HEK293 (cell line): ENCODE measurements at regions not wholly inside any gene's neighbourhood (a gene's known extent, or its start where the extent isn't known, plus 50 kb on each side); places are given as distances from the start of the nearest gene placed in this dataset.
A peak's percentile ranks its signal among the peaks of the same experiment; 100 is the strongest.

Experiments
- CTCF ChIA-PET: fragments of 350-600 bp; formaldehyde crosslinking; extraction: SDS; loops from one replicate; lab custom pipeline; 2021; ENCODE audit warnings: antibody characterized with exemption; lab: Yijun Ruan, JAX
- POLR2A ChIA-PET: fragments of 300-600 bp; formaldehyde crosslinking; extraction: SDS; loops from one replicate; lab custom pipeline; 2020; ENCODE audit warnings: antibody characterized with exemption, inconsistent platforms; lab: Yijun Ruan, JAX
- H3K27ac ChIP-seq: fragments of 200-500 bp; sonication (Bioruptor generic); 2 replicates; pipeline ENCODE4 v1.5.1; 2014; ENCODE audit warnings: low read depth, low read length, control low read depth, inconsistent platforms; ENCODE audit errors: extremely low read depth
- H3K36me3 ChIP-seq, 2 experiments: fragments of 200-500 bp in 1 of 2; sonication (Bioruptor generic) in 1 of 2; 1 replicate in 1 of 2; 2 replicates in 1 of 2; pipeline ENCODE4 v1.5.1; 2014 to 2017; ENCODE audit warnings: inconsistent platforms in 2 of 2, low read length in 2 of 2; ENCODE audit not compliant: control insufficient read depth in 2 of 2, insufficient read depth in 1 of 2
- H3K4me1 ChIP-seq: fragments of 200-500 bp; sonication (Bioruptor generic); 2 replicates; pipeline ENCODE4 v1.5.1; 2014; ENCODE audit warnings: mild to moderate bottlenecking, low read length, inconsistent platforms; ENCODE audit not compliant: control insufficient read depth, insufficient read depth
- H3K4me3 ChIP-seq: 2 replicates; pipeline ENCODE4 v1.5.1; 2011; ENCODE audit warnings: low read depth, mild to moderate bottlenecking, control low read depth, low read length, moderate library complexity
- H3K9me3 ChIP-seq: fragments of 200-500 bp; sonication (Bioruptor generic); 2 replicates; pipeline ENCODE4 v1.5.1; 2014; ENCODE audit warnings: low read depth, low read length, inconsistent platforms; ENCODE audit not compliant: control insufficient read depth, insufficient read depth
- ATF2 ChIP-seq: fragments of 450-650 bp; formaldehyde crosslinking; IDR thresholded peaks from 2 replicates; pipeline ENCODE4 v1.5.1; 2016; ENCODE audit warnings: missing biosample characterization, missing genetic modification characterization, low read depth
- BCL11A ChIP-seq: fragments of 450-650 bp; formaldehyde crosslinking; IDR thresholded peaks from 2 replicates; pipeline ENCODE4 v1.5.1; 2016; ENCODE audit warnings: low read depth, missing biosample characterization, missing genetic modification characterization
- KLF7 ChIP-seq: fragments of 450-650 bp; formaldehyde crosslinking; IDR thresholded peaks from 2 replicates; pipeline ENCODE4 v1.5.1; 2016; ENCODE audit warnings: missing biosample characterization, missing genetic modification characterization, borderline replicate concordance
- WT1 ChIP-seq: fragments of 450-650 bp; formaldehyde crosslinking; IDR thresholded peaks from 2 replicates; pipeline ENCODE4 v1.5.1; 2016; ENCODE audit warnings: missing biosample characterization, missing genetic modification characterization
- ZEB2 ChIP-seq: fragments of 450-650 bp; formaldehyde crosslinking; IDR thresholded peaks from 2 replicates; pipeline ENCODE4 v1.5.1; 2016; ENCODE audit warnings: missing biosample characterization, missing genetic modification characterization
- ZIC2 ChIP-seq: fragments of 450-650 bp; formaldehyde crosslinking; IDR thresholded peaks from 2 replicates; pipeline ENCODE4 v1.5.1; 2016; ENCODE audit warnings: missing biosample characterization, missing genetic modification characterization
- ZNF155 ChIP-seq: fragments of 450-650 bp; formaldehyde crosslinking; IDR thresholded peaks from 2 replicates; pipeline ENCODE4 v1.5.1; 2016; ENCODE audit warnings: missing biosample characterization, missing genetic modification characterization
- ZNF174 ChIP-seq: fragments of 450-650 bp; formaldehyde crosslinking; IDR thresholded peaks from 2 replicates; pipeline ENCODE4 v1.5.0; 2017; ENCODE audit warnings: missing biosample characterization, mild to moderate bottlenecking, missing genetic modification characterization
- ZNF211 ChIP-seq: fragments of 450-650 bp; formaldehyde crosslinking; IDR thresholded peaks from 2 replicates; pipeline ENCODE4 v1.5.1; 2016; ENCODE audit warnings: low read depth, missing biosample characterization, missing genetic modification characterization
- ZNF302 ChIP-seq: fragments of 450-650 bp; formaldehyde crosslinking; IDR thresholded peaks from 2 replicates; pipeline ENCODE4 v1.5.1; 2016; ENCODE audit warnings: missing biosample characterization, missing genetic modification characterization, low read depth
- ZNF324 ChIP-seq: fragments of 450-650 bp; formaldehyde crosslinking; IDR thresholded peaks from 2 replicates; pipeline ENCODE4 v1.5.1; 2016; ENCODE audit warnings: missing biosample characterization, missing genetic modification characterization
- ZNF404 ChIP-seq: fragments of 450-650 bp; formaldehyde crosslinking; IDR thresholded peaks from 2 replicates; pipeline ENCODE4 v1.5.1; 2017; ENCODE audit warnings: missing biosample characterization, missing genetic modification characterization
- ZNF423 ChIP-seq: fragments of 450-650 bp; formaldehyde crosslinking; IDR thresholded peaks from 2 replicates; pipeline ENCODE4 v1.5.1; 2016; ENCODE audit warnings: missing biosample characterization, missing genetic modification characterization
- ZNF529 ChIP-seq: fragments of 450-650 bp; formaldehyde crosslinking; IDR thresholded peaks from 2 replicates; pipeline ENCODE4 v1.5.1; 2017; ENCODE audit warnings: missing genetic modification characterization, missing biosample characterization; ENCODE audit not compliant: insufficient replicate concordance
- ZNF555 ChIP-seq: fragments of 450-650 bp; formaldehyde crosslinking; conservative IDR thresholded peaks from 2 replicates; pipeline ENCODE4 v1.5.1; 2017; ENCODE audit warnings: missing biosample characterization, mild to moderate bottlenecking, missing genetic modification characterization, inconsistent platforms
- ZNF658 ChIP-seq: fragments of 450-650 bp; formaldehyde crosslinking; IDR thresholded peaks from 2 replicates; pipeline ENCODE4; 2016; ENCODE audit warnings: missing biosample characterization, missing genetic modification characterization
- ZNF664 ChIP-seq: fragments of 450-650 bp; formaldehyde crosslinking; IDR thresholded peaks from 2 replicates; pipeline ENCODE4 v1.5.1; 2016; ENCODE audit warnings: missing biosample characterization, missing genetic modification characterization
- ZXDB ChIP-seq: fragments of 450-650 bp; formaldehyde crosslinking; IDR thresholded peaks from 2 replicates; pipeline ENCODE4 v1.5.1; 2016; ENCODE audit warnings: missing biosample characterization, missing genetic modification characterization
- TF ChIP-seq, protein P1 (sequence below): fragments of 450-650 bp; formaldehyde crosslinking; IDR thresholded peaks from 2 replicates; pipeline ENCODE4 v1.5.1; 2016; ENCODE audit warnings: missing biosample characterization, missing genetic modification characterization
- TF ChIP-seq, protein P2 (sequence below): fragments of 450-650 bp; formaldehyde crosslinking; IDR thresholded peaks from 2 replicates; pipeline ENCODE4 v1.5.1; 2016; ENCODE audit warnings: missing biosample characterization, missing genetic modification characterization, borderline replicate concordance
- TF ChIP-seq, protein P3 (sequence below): fragments of 450-650 bp; formaldehyde crosslinking; IDR thresholded peaks from 2 replicates; pipeline ENCODE4 v1.5.1; 2016; ENCODE audit warnings: missing biosample characterization, missing genetic modification characterization

GRCh38 chr1:65694126-65694525 is 98.6 kb upstream of the PDE4B start:
- CTCF ChIA-PET: interaction anchor here (0.5 to 0.7 kb wide), 3 partner anchors 458 to 1027 kb away, joined by 3 read pairs; no protein-coding TSS in a partner anchor
- TF ChIP-seq ZNF423 (tag by site-specific recombination) (no peak), ZIC2 (tag by site-specific recombination) (no peak), ZNF302 (tag by site-specific recombination) (no peak), BCL11A (tag by site-specific recombination) (no peak), ZNF555 (tag by site-specific recombination) (no peak), ZEB2 (tag by site-specific recombination) (no peak), ZXDB (tag by site-specific recombination) (no peak), KLF7 (tag by site-specific recombination) (no peak), ZNF664 (tag by site-specific recombination) (no peak)
- TF ChIP-seq, protein P1, sequence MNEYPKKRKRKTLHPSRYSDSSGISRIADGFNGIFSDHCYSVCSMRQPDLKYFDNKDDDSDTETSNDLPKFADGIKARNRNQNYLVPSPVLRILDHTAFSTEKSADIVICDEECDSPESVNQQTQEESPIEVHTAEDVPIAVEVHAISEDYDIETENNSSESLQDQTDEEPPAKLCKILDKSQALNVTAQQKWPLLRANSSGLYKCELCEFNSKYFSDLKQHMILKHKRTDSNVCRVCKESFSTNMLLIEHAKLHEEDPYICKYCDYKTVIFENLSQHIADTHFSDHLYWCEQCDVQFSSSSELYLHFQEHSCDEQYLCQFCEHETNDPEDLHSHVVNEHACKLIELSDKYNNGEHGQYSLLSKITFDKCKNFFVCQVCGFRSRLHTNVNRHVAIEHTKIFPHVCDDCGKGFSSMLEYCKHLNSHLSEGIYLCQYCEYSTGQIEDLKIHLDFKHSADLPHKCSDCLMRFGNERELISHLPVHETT (tag by site-specific recombination): no peak
- TF ChIP-seq, protein P2, sequence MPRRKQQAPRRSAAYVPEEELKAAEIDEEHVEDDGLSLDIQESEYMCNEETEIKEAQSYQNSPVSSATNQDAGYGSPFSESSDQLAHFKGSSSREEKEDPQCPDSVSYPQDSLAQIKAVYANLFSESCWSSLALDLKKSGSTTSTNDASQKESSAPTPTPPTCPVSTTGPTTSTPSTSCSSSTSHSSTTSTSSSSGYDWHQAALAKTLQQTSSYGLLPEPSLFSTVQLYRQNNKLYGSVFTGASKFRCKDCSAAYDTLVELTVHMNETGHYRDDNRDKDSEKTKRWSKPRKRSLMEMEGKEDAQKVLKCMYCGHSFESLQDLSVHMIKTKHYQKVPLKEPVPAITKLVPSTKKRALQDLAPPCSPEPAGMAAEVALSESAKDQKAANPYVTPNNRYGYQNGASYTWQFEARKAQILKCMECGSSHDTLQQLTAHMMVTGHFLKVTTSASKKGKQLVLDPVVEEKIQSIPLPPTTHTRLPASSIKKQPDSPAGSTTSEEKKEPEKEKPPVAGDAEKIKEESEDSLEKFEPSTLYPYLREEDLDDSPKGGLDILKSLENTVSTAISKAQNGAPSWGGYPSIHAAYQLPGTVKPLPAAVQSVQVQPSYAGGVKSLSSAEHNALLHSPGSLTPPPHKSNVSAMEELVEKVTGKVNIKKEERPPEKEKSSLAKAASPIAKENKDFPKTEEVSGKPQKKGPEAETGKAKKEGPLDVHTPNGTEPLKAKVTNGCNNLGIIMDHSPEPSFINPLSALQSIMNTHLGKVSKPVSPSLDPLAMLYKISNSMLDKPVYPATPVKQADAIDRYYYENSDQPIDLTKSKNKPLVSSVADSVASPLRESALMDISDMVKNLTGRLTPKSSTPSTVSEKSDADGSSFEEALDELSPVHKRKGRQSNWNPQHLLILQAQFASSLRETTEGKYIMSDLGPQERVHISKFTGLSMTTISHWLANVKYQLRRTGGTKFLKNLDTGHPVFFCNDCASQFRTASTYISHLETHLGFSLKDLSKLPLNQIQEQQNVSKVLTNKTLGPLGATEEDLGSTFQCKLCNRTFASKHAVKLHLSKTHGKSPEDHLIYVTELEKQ (tag by site-specific recombination): no peak
- TF ChIP-seq, all 188 proteins: peak for 0
- no peaks in the 10 kb centered on the region for H3K36me3 ChIP-seq
- H3K27ac ChIP-seq: no peak overlapping the region
- no peaks in the 10 kb centered on the region for H3K9me3 ChIP-seq
- POLR2A ChIA-PET: no interaction called here
- no peak overlapping the region for H3K4me3 ChIP-seq
- no peaks in the 10 kb centered on the region for H3K4me1 ChIP-seq

DNA sequence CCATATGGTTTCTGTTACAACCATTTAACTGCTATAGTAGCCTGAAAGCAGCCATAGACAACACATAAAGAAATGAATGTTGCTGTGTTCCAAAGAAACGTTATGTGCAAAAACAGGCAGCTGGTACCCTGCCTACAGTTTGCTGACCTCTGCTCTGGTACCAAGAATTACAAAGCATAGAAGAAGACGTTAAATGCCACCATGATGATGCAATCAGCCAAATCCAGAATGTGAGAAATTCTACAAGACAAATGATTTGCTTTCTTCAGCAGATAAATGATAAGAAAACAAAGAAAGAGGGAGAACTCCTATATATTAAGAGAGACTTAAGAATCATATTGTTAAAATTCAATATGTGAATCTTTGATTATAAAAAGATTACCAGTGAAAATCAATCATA is 97.8 kb upstream of the PDE4B start:
- no peaks in the 10 kb centered on the region for H3K9me3 ChIP-seq
- no peak overlapping the region for H3K27ac ChIP-seq
- POLR2A ChIA-PET: no interaction called here
- TF ChIP-seq, protein P3, sequence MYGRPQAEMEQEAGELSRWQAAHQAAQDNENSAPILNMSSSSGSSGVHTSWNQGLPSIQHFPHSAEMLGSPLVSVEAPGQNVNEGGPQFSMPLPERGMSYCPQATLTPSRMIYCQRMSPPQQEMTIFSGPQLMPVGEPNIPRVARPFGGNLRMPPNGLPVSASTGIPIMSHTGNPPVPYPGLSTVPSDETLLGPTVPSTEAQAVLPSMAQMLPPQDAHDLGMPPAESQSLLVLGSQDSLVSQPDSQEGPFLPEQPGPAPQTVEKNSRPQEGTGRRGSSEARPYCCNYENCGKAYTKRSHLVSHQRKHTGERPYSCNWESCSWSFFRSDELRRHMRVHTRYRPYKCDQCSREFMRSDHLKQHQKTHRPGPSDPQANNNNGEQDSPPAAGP: no peak
- 0 out of 2 replicates have a peak, but pooled peaks have one; percentile 6 for TF ChIP-seq ATF2 (tag by site-specific recombination)
- no peak overlapping the region for H3K4me3 ChIP-seq
- H3K36me3 ChIP-seq: no peaks in the 10 kb centered on the region
- H3K4me1 ChIP-seq: no peaks in the 10 kb centered on the region
- CTCF ChIA-PET: interaction anchor here (0.5 to 0.7 kb wide), 4 partner anchors 290 to 1032 kb away, joined by 3 to 5 read pairs (median 3); no protein-coding TSS in a partner anchor

- TF ChIP-seq ZNF155 (tag by site-specific recombination) (no peak), WT1 (no peak), ZNF658 (tag by site-specific recombination) (no peak), ZNF211 (tag by site-specific recombination) (no peak), ZNF174 (no peak), ZNF404 (tag by site-specific recombination) (no peak), ZNF324 (tag by site-specific recombination) (no peak), ZNF529 (no peak)
- H3K9me3 ChIP-seq: no peaks in the 10 kb centered on the region
- no peaks in the 10 kb centered on the region for H3K36me3 ChIP-seq
- H3K27ac ChIP-seq: no peak overlapping the region
- ChIA-PET POLR2A (no interaction called here), CTCF (no interaction called here)
- no peaks in the 10 kb centered on the region for H3K4me1 ChIP-seq
- no peak overlapping the region for H3K4me3 ChIP-seq
Observed at GRCh38 chr1:65698590-65698989, 94.1 kb upstream of the PDE4B start.
